Hepatocyte (in vitro differentiated cells): ENCODE measurements at regions not wholly inside any gene's neighbourhood (a gene's known extent, or its start where the extent isn't known, plus 50 kb on each side); places are given as distances from the start of the nearest gene placed in this dataset.
"Not testable (repeated sequence)": the region's sequence is repeated elsewhere in the genome, so short reads cannot be mapped to it uniquely, and the experiment has no call there.

Experiments
- EZH2phosphoT487 ChIP-seq: fragments of 200-600 bp; sonication (generic); IDR thresholded peaks from one replicate; pipeline ENCODE4 v1.6.1; 2018; ENCODE audit warnings: antibody characterized with exemption, mild to moderate bottlenecking, low read depth, moderate library complexity; ENCODE audit not compliant: unreplicated experiment, severe bottlenecking
- TF ChIP-seq, protein P1 (sequence below): fragments of 200-600 bp; sonication (generic); IDR thresholded peaks from 2 replicates; pipeline ENCODE4 v1.5.1; 2016; ENCODE audit warnings: antibody characterized with exemption, mild to moderate bottlenecking; ENCODE audit not compliant: poor library complexity

DNA sequence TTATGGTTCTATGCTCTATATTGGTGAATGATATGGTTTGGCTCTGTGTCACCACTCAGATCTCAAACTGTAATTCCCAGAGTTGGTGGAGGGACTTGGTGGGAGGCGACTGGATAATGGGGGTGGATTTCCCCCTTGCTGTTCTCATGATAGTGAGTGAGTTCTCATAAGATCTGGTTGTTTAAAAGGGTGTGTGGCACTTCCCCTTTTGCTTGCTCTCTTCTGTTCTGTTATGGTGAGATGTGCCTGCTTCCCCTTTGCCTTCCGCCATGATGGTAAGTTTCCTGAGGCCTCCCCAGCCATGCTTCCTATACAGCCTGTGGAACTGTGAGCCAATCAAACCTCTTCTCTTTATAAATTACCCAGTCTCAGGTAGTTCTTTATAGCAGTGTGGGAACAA is 446.6 kb upstream of the PDE3A start:
- TF ChIP-seq, protein P1, sequence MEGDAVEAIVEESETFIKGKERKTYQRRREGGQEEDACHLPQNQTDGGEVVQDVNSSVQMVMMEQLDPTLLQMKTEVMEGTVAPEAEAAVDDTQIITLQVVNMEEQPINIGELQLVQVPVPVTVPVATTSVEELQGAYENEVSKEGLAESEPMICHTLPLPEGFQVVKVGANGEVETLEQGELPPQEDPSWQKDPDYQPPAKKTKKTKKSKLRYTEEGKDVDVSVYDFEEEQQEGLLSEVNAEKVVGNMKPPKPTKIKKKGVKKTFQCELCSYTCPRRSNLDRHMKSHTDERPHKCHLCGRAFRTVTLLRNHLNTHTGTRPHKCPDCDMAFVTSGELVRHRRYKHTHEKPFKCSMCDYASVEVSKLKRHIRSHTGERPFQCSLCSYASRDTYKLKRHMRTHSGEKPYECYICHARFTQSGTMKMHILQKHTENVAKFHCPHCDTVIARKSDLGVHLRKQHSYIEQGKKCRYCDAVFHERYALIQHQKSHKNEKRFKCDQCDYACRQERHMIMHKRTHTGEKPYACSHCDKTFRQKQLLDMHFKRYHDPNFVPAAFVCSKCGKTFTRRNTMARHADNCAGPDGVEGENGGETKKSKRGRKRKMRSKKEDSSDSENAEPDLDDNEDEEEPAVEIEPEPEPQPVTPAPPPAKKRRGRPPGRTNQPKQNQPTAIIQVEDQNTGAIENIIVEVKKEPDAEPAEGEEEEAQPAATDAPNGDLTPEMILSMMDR = not testable (repeated sequence)
- not testable (repeated sequence) for TF ChIP-seq EZH2phosphoT487
